HCT116 (cell line): ENCODE measurements at regions not wholly inside any gene's neighbourhood (a gene's known extent, or its start where the extent isn't known, plus 50 kb on each side); places are given as distances from the start of the nearest gene placed in this dataset.

Experiments
- ATAC-seq: fragments of 200-7000 bp; cut with Tn5 transposase; 2 replicates; pipeline ENCODE4 v1.9.1; 2020; ENCODE audit warnings: mild to moderate bottlenecking, moderate library complexity
- BruUV-seq: library from RNA; stranded (reverse); fragments of 400-500 nt; replicated peaks from 2 replicates; lab custom pipeline; 2021; lab: Mats Ljungman, UMichigan
- CTCF ChIA-PET: fragments of 300-600 bp; sonication (Branson Sonifier 250); formaldehyde crosslinking; loops from one replicate; lab custom pipeline; 2021; ENCODE audit warnings: antibody characterized with exemption; lab: Charles Lee
- POLR2A ChIA-PET: fragments of 300-600, 350-600 bp; sonication (Branson Sonifier 250); formaldehyde crosslinking; loops from one replicate; lab custom pipeline; 2021; ENCODE audit warnings: antibody characterized with exemption; lab: Charles Lee
- RAD21 ChIA-PET, 2 experiments: fragments of 300-600 bp; sonication (Branson Sonifier 250); formaldehyde crosslinking; loops; one replicate each; lab custom pipeline; 2023; ENCODE audit warnings: low total read pairs in 2 of 2; ENCODE audit not compliant: uncharacterized antibody in 2 of 2, unreplicated experiment in 2 of 2, low non-redundant PET in 1 of 2; lab: Charles Lee
- DNase-seq: peaks from one replicate; pipeline ENCODE4 v3.0.0-alpha.2; 2010; ENCODE audit warnings: low read depth, low spot score
- H2AFZ ChIP-seq: fragments of 200-600 bp; shearing (Covaris generic), sonication (generic); 2 replicates; pipeline ENCODE4 v1.6.1; 2017; ENCODE audit warnings: low read depth, mixed run types, mixed read lengths, antibody characterized with exemption, low read length; ENCODE audit not compliant: poor library complexity, severe bottlenecking
- H3K27ac ChIP-seq: 2 replicates; pipeline ENCODE4 v1.5.1; 2012; ENCODE audit warnings: low read depth, low read length
- H3K27me3 ChIP-seq: fragments of 200-600 bp; sonication (generic); 2 replicates; pipeline ENCODE4 v1.6.1; 2016; ENCODE audit warnings: mixed run types, low read length, mixed read lengths; ENCODE audit not compliant: insufficient read depth
- H3K36me3 ChIP-seq, 2 experiments: fragments of 200-500 bp in 1 of 2; fragments of 200-600 bp in 1 of 2; sonication (Bioruptor generic) in 1 of 2; sonication (generic) in 1 of 2; 2 replicates each; pipeline versions ENCODE4 v1.5.1 to v1.6.1; 2014 to 2016; ENCODE audit warnings: low read length in 2 of 2, inconsistent platforms in 1 of 2, mixed read lengths in 1 of 2, mixed run types in 1 of 2; ENCODE audit not compliant: insufficient read depth in 2 of 2, control insufficient read depth in 1 of 2
- H3K4me1 ChIP-seq, 2 experiments: fragments of 200-600 bp in 1 of 2; sonication (generic) in 1 of 2; 2 replicates each; pipeline versions ENCODE4 v1.5.1 to v1.6.1; 2012 to 2017; ENCODE audit warnings: low read length in 2 of 2, inconsistent platforms in 1 of 2, mild to moderate bottlenecking in 1 of 2, mixed read lengths in 1 of 2, mixed run types in 1 of 2, moderate library complexity in 1 of 2; ENCODE audit not compliant: insufficient read depth in 2 of 2, control insufficient read depth in 1 of 2
- H3K4me2 ChIP-seq: fragments of 200-600 bp; sonication (generic); 2 replicates; pipeline ENCODE4 v1.6.1; 2017; ENCODE audit warnings: mixed run types, low read length, mixed read lengths
- H3K4me3 ChIP-seq, 2 experiments: fragments of 200-600 bp in 1 of 2; sonication (generic) in 1 of 2; replicated peaks in 1 of 2; 2 replicates each; pipeline ENCODE4 v1.5.1; 2011 to 2016; ENCODE audit warnings: low read length in 2 of 2, control low read depth in 1 of 2, low read depth in 1 of 2, mild to moderate bottlenecking in 1 of 2, mixed read lengths in 1 of 2, mixed run types in 1 of 2
- H3K79me2 ChIP-seq: fragments of 200-600 bp; sonication (generic); 2 replicates; pipeline ENCODE4 v1.6.1; 2017; ENCODE audit warnings: mild to moderate bottlenecking, mixed run types, low read length, moderate library complexity, mixed read lengths; ENCODE audit not compliant: insufficient read depth
- H3K9ac ChIP-seq: fragments of 200-600 bp; sonication (generic); 2 replicates; pipeline ENCODE4 v1.6.1; 2016; ENCODE audit warnings: low read length, mixed read lengths
- H3K9me2 ChIP-seq: fragments of 200-600 bp; sonication (generic), shearing (Covaris generic); 2 replicates; pipeline ENCODE4 v1.6.1; 2017; ENCODE audit warnings: mixed run types, mild to moderate bottlenecking, moderate library complexity; ENCODE audit not compliant: insufficient read depth
- H3K9me3 ChIP-seq, 2 experiments: fragments of 200-500 bp in 1 of 2; fragments of 200-600 bp in 1 of 2; sonication (Bioruptor generic) in 1 of 2; sonication (generic) in 1 of 2; 2 replicates each; pipeline ENCODE4 v1.6.1; 2014 to 2017; ENCODE audit warnings: low read length in 2 of 2, mixed read lengths in 2 of 2, inconsistent platforms in 1 of 2, low read depth in 1 of 2, mild to moderate bottlenecking in 1 of 2, mixed run types in 1 of 2, moderate library complexity in 1 of 2; ENCODE audit not compliant: control insufficient read depth in 1 of 2, insufficient read depth in 1 of 2
- H4K20me1 ChIP-seq: fragments of 200-600 bp; sonication (generic), shearing (Covaris generic); 2 replicates; pipeline ENCODE4 v1.6.1; 2017; ENCODE audit warnings: mixed run types, mild to moderate bottlenecking, moderate library complexity; ENCODE audit not compliant: insufficient read depth
- CEBPB ChIP-seq: IDR thresholded peaks from 2 replicates; pipeline ENCODE4 v1.6.1; 2012; ENCODE audit warnings: low read depth
- CTCF ChIP-seq, 3 experiments: fragments of 200-600 bp in 1 of 3; sonication (generic) in 1 of 3; IDR thresholded peaks in 2 of 3; conservative IDR thresholded peaks in 1 of 3; 2 replicates each; pipeline ENCODE4 v1.5.1; 2012 to 2017; ENCODE audit warnings: low read depth in 2 of 3, low read length in 2 of 3, antibody characterized with exemption in 1 of 3, borderline replicate concordance in 1 of 3, control low read depth in 1 of 3, mild to moderate bottlenecking in 1 of 3, mixed read lengths in 1 of 3, mixed run types in 1 of 3, moderate library complexity in 1 of 3; ENCODE audit not compliant: insufficient read depth in 1 of 3
- EZH2phosphoT487 ChIP-seq: fragments of 200-600 bp; IDR thresholded peaks from 2 replicates; pipeline ENCODE4 v1.6.1; 2018; ENCODE audit warnings: antibody characterized with exemption, borderline replicate concordance
- JUND ChIP-seq: IDR thresholded peaks from 2 replicates; pipeline ENCODE4 v1.6.1; 2012
- MAX ChIP-seq: IDR thresholded peaks from 2 replicates; pipeline ENCODE4 v1.6.1; 2012
- POLR2A ChIP-seq: IDR thresholded peaks from 2 replicates; pipeline ENCODE4 v1.7.0; 2011; ENCODE audit warnings: borderline replicate concordance; ENCODE audit not compliant: insufficient read depth, insufficient read length; ENCODE audit errors: extremely low read depth
- POLR2AphosphoS5 ChIP-seq: IDR thresholded peaks from 2 replicates; pipeline ENCODE4 v1.6.1; 2011; ENCODE audit warnings: mild to moderate bottlenecking, low read depth, low read length, moderate library complexity
- RAD21 ChIP-seq: IDR thresholded peaks from 2 replicates; pipeline ENCODE4 v1.6.1; 2012; ENCODE audit warnings: low read depth, mild to moderate bottlenecking
- SIN3A ChIP-seq: IDR thresholded peaks from 2 replicates; pipeline ENCODE4 v1.6.1; 2012; ENCODE audit warnings: low read depth
- SP1 ChIP-seq: IDR thresholded peaks from 2 replicates; pipeline ENCODE4 v1.6.1; 2012; ENCODE audit warnings: low read depth
- YY1 ChIP-seq: IDR thresholded peaks from 2 replicates; pipeline ENCODE4 v1.6.1; 2011; ENCODE audit warnings: low read length, low read depth, moderate library complexity, mild to moderate bottlenecking; ENCODE audit not compliant: insufficient replicate concordance; ENCODE audit errors: extremely low read depth
- ZNF274 ChIP-seq: fragments of 200-500 bp; sonication (Bioruptor generic); IDR thresholded peaks from 2 replicates; pipeline ENCODE4 v1.6.1; 2014; ENCODE audit warnings: mild to moderate bottlenecking, low read depth, low read length, inconsistent platforms
- intact Hi-C: fragments of 100-400 bp; cut with micrococcal nuclease; formaldehyde crosslinking; loops from 2 replicates; pipeline ENCODE4 v1.10.0; 2022
- TF ChIP-seq, protein P1 (sequence below): IDR thresholded peaks from 2 replicates; pipeline ENCODE4 v1.6.1; 2011; ENCODE audit warnings: mild to moderate bottlenecking, low read length, moderate library complexity; ENCODE audit not compliant: insufficient replicate concordance; ENCODE audit errors: extremely low read depth
- TF ChIP-seq, protein P2 (sequence below): IDR thresholded peaks from 2 replicates; pipeline ENCODE4 v1.6.1; 2012

- H3K9me3 ChIP-seq, result no peaks in the 10 kb centered on the region
- no peaks in the 10 kb centered on the region for H3K4me1 ChIP-seq
- ChIA-PET CTCF (no interaction called here), POLR2A (no interaction called here), RAD21 (no interaction called here)
- no peak overlapping the region for H3K9ac ChIP-seq
- no peak for DNase-seq
- H3K4me3 ChIP-seq, result no peak overlapping the region
- intact Hi-C loops, result no loop called here
- no TSS peak for BruUV-seq
- peaks cover 16% of the 10 kb centered on the region for H3K27me3 ChIP-seq
- H3K27ac ChIP-seq, result no peak overlapping the region
- no peak overlapping the region for H2AFZ ChIP-seq
- no peaks in the 10 kb centered on the region for H4K20me1 ChIP-seq
- H3K4me2 ChIP-seq, result no peak overlapping the region
- no peaks in the 10 kb centered on the region for H3K79me2 ChIP-seq
- H3K9me2 ChIP-seq, result no peaks in the 10 kb centered on the region
- TF ChIP-seq POLR2AphosphoS5, result no peak
- 0 out of 6 replicates have a peak, but pooled peaks of 1 of the 3 experiments have one; percentile 3 for TF ChIP-seq CTCF (IDR thresholded peaks at IDR 0.05 in 2 of 3, conservative IDR thresholded peaks at IDR 0.05 in 1 of 3; ENCODE audit: borderline replicate concordance in 1 of 3, insufficient read depth in 1 of 3, low read depth in 2 of 3, low read length in 2 of 3)
- no peak for TF ChIP-seq ZNF274
- TF ChIP-seq EZH2phosphoT487, result no peak
- TF ChIP-seq, all 23 proteins: peak for 1
- no peaks in the 10 kb centered on the region for H3K36me3 ChIP-seq
- no peak for ATAC-seq
Measured at GRCh38 chr1:14140831-14141401, 440.9 kb downstream of the PRDM2 start.

- Histone ChIP-seq H3K9ac (no peak overlapping the region), H3K27me3 (peaks cover 16% of the 10 kb centered on the region), H3K79me2 (no peaks in the 10 kb centered on the region), H3K4me1 (no peaks in the 10 kb centered on the region), H3K36me3 (no peaks in the 10 kb centered on the region), H3K9me3 (no peaks in the 10 kb centered on the region), H3K27ac (no peak overlapping the region), H2AFZ (no peak overlapping the region), H3K4me2 (no peak overlapping the region), H3K4me3 (no peak overlapping the region), H4K20me1 (no peaks in the 10 kb centered on the region), H3K9me2 (no peaks in the 10 kb centered on the region)
- BruUV-seq, result no TSS peak
- POLR2A ChIA-PET, result no interaction called here
- TF ChIP-seq POLR2A (no peak), ZNF274 (no peak), SP1 (no peak), SIN3A (no peak), CEBPB (no peak), RAD21 (no peak), MAX (no peak), YY1 (no peak), JUND (no peak)
- TF ChIP-seq, protein P1, sequence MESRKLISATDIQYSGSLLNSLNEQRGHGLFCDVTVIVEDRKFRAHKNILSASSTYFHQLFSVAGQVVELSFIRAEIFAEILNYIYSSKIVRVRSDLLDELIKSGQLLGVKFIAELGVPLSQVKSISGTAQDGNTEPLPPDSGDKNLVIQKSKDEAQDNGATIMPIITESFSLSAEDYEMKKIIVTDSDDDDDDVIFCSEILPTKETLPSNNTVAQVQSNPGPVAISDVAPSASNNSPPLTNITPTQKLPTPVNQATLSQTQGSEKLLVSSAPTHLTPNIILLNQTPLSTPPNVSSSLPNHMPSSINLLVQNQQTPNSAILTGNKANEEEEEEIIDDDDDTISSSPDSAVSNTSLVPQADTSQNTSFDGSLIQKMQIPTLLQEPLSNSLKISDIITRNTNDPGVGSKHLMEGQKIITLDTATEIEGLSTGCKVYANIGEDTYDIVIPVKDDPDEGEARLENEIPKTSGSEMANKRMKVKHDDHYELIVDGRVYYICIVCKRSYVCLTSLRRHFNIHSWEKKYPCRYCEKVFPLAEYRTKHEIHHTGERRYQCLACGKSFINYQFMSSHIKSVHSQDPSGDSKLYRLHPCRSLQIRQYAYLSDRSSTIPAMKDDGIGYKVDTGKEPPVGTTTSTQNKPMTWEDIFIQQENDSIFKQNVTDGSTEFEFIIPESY, result no peak
- TF ChIP-seq, protein P2, sequence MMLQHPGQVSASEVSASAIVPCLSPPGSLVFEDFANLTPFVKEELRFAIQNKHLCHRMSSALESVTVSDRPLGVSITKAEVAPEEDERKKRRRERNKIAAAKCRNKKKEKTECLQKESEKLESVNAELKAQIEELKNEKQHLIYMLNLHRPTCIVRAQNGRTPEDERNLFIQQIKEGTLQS, result no peak
- intact Hi-C loops, result no loop called here
- CTCF ChIA-PET, result no interaction called here
- DNase-seq, result no peak
- RAD21 ChIA-PET, result no interaction called here
- ATAC-seq, result no peak
Measured at GRCh38 chr1:14141656-14142055, 441.7 kb downstream of the PRDM2 start.
